MCF 10A (cell line): ENCODE measurements at regions not wholly inside any gene's neighbourhood (a gene's known extent, or its start where the extent isn't known, plus 50 kb on each side); places are given as distances from the start of the nearest gene placed in this dataset.

Experiments
- BruUV-seq: library from RNA; stranded (reverse); fragments of 400-500 nt; replicated peaks from 2 replicates; lab custom pipeline; 2021; lab: Mats Ljungman, UMichigan
- CTCF ChIA-PET: fragments of 300-600 bp; sonication (Branson Sonifier 250); formaldehyde crosslinking; extraction: SDS; loops from one replicate; lab custom pipeline; 2021; ENCODE audit warnings: antibody characterized with exemption, inconsistent platforms; lab: Yijun Ruan, JAX
- POLR2A ChIA-PET: fragments of 300-600, 350-650 bp; sonication (Branson Sonifier 250); formaldehyde crosslinking; extraction: SDS; loops from one replicate; lab custom pipeline; 2020; ENCODE audit warnings: antibody characterized with exemption, inconsistent platforms; lab: Yijun Ruan, JAX
- DNase-seq: peaks from one replicate; pipeline ENCODE4 v3.0.0-alpha.2; 2018; ENCODE audit not compliant: unreplicated experiment
- H3K27ac Mint-ChIP-seq: one replicate; pipeline ENCODE4 v1.8.0; 2022; ENCODE audit warnings: mild to moderate bottlenecking, low read depth, mixed read lengths; ENCODE audit not compliant: unreplicated experiment
- H3K27me3 Mint-ChIP-seq: one replicate; pipeline ENCODE4 v1.8.0; 2022; ENCODE audit warnings: mixed read lengths; ENCODE audit not compliant: insufficient read depth, unreplicated experiment
- H3K36me3 Mint-ChIP-seq: one replicate; pipeline ENCODE4 v1.8.0; 2022; ENCODE audit warnings: mild to moderate bottlenecking, moderate library complexity, mixed read lengths; ENCODE audit not compliant: insufficient read depth, unreplicated experiment
- H3K4me1 Mint-ChIP-seq: one replicate; pipeline ENCODE4 v1.8.0; 2022; ENCODE audit warnings: mixed read lengths; ENCODE audit not compliant: insufficient read depth, unreplicated experiment
- H3K4me3 Mint-ChIP-seq: one replicate; pipeline ENCODE4 v1.8.0; 2022; ENCODE audit warnings: mild to moderate bottlenecking, moderate library complexity, mixed read lengths; ENCODE audit not compliant: unreplicated experiment
- H3K9me3 Mint-ChIP-seq: one replicate; pipeline ENCODE4 v1.8.0; 2022; ENCODE audit warnings: mixed read lengths; ENCODE audit not compliant: unreplicated experiment
- intact Hi-C: fragments of 100-400 bp; cut with micrococcal nuclease; formaldehyde crosslinking; loops from 2 replicates; pipeline ENCODE4 v1.14.1; 2022
- TF ChIP-seq, protein P1 (sequence below): fragments of 200-600 bp; IDR thresholded peaks from one replicate; pipeline ENCODE4 v1.8.0; 2022; ENCODE audit warnings: antibody characterized with exemption, mild to moderate bottlenecking; ENCODE audit not compliant: unreplicated experiment

GRCh38 chr15:75763137-75763611, 50.5 kb upstream of the CSPG4 start:
- H3K27ac Mint-ChIP-seq, result no peak overlapping the region
- intact Hi-C loops, result no loop called here
- H3K36me3 Mint-ChIP-seq, result no peaks in the 10 kb centered on the region
- H3K4me3 Mint-ChIP-seq, result no peak overlapping the region
- DNase-seq, result no peak
- ChIA-PET CTCF (interaction anchor here (0.7 kb wide), 1 partner anchor 58 kb away, joined by 3 read pairs; no protein-coding TSS in a partner anchor), POLR2A (no interaction called here)
- BruUV-seq, result no TSS peak
- TF ChIP-seq, protein P1, sequence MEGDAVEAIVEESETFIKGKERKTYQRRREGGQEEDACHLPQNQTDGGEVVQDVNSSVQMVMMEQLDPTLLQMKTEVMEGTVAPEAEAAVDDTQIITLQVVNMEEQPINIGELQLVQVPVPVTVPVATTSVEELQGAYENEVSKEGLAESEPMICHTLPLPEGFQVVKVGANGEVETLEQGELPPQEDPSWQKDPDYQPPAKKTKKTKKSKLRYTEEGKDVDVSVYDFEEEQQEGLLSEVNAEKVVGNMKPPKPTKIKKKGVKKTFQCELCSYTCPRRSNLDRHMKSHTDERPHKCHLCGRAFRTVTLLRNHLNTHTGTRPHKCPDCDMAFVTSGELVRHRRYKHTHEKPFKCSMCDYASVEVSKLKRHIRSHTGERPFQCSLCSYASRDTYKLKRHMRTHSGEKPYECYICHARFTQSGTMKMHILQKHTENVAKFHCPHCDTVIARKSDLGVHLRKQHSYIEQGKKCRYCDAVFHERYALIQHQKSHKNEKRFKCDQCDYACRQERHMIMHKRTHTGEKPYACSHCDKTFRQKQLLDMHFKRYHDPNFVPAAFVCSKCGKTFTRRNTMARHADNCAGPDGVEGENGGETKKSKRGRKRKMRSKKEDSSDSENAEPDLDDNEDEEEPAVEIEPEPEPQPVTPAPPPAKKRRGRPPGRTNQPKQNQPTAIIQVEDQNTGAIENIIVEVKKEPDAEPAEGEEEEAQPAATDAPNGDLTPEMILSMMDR, result no peak
- no peaks in the 10 kb centered on the region for H3K9me3 Mint-ChIP-seq
- H3K27me3 Mint-ChIP-seq, result no peaks in the 10 kb centered on the region
- H3K4me1 Mint-ChIP-seq, result peaks cover 13% of the 10 kb centered on the region
